ENCODE measurements at regions not wholly inside any gene's neighbourhood (a gene's known extent, or its start where the extent isn't known, plus 50 kb on each side); places are given as distances from the start of the nearest gene placed in this dataset.

DNA sequence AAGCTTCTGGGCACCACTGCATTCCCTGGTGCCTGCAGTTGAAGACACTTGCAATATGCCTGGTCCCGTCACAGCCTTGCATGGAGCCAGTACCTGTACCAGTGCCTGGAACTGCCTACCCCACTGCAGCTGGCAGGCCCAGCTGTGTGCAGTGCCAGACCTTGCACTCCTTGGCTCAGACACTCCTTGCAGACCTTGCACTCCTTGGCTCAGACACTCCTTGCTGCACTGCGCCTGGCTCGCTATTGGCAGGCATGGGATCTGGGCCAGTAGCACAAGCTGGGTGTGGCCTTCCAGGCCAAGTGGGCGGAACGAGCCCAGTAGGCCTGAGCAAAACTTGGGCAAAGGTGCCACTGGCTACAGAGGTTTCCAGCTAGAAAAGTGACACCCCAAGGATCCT, 1189.1 kb downstream of the GRIK2 start:
- DNase-seq (ENCODE audit: low spot score): no peak

DNA sequence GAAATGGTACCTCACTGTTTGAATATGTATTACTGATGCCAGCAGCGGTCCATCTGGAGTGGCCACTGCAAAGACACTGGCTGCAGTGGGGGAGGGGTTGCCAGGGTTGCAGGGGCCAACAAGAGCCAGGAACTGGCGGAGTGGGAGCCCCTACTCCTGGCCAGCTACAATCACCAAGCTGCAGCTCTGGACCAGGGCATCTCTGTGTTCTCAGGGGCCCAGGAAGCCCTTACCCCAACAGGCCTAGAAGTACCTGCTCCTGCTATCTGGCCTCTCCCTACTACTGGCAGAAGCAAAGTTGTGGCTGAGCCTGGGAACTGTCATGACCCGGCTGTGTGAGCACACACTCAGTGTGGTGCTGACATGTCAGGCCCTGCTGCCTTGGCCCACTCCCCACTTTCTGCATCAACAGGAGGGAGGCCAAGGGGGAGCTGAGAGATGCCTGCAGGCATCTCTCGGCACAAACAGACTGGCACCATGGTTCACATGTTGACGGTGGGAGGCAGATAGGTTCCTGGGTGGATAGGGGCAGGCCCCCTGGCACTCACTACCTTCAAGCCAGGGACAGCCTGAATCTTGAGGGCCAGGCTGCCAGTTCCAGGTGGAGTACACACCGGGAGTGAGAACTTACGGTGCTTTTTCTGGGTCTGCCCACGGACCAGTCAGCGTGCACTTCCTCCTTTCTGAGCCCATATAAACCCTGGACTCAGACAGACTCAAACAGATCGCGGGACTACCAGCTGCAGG, 1188.0 kb downstream of the GRIK2 start:
- no peak for DNase-seq (ENCODE audit: low spot score)

DNA sequence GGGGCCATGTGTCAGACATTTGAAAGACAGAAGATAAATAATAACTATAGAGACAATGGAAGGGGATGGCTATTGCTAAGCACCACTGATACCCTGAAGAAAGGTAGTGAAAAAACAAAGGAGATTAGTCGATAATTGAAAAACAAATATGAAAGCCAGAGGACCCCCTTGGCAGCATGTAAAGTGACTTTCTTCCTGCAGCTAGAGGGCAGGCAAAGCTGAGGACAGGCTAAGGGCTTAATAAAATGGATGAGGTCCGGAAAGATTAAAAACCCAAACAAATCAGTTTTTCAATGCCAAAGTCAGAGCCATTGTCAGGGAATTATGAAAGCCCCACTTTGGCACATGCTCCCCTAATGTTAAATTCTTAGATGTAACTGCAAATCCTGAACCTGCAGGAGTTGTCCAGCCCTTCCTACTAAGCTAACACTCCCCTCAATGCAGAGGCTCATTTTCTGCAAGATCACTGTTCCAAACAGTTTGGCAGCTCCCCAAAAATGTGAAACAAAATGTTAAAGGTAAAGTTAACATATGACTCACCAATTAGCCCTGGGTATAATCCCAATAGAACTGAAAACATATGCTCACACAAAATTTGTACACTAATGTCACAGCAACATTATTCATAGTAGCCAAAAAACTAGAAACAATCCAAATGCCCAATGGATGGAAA, 1177.9 kb downstream of the GRIK2 start:
- DNase-seq (ENCODE audit: low spot score): no peak

DNA sequence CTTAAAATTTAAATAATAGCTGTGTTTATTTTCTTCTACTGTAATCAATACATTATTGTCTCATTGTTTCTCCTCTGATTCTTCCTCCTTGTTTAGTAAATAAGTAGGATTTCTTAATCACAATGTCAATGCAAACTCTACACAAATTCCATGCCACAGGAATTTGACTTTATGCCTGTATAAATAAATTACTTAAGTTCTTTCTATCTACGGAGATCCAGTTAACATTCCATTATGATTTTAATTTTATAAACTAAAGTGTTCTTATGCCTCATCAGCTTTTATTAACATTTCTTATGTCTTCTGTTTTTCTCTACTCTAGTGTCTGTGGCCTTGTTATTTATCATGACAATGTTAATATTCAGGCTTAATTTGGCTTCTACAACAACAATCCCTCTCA, 1169.2 kb downstream of the GRIK2 start:
- DNase-seq (ENCODE audit: low spot score): no peak

DNA sequence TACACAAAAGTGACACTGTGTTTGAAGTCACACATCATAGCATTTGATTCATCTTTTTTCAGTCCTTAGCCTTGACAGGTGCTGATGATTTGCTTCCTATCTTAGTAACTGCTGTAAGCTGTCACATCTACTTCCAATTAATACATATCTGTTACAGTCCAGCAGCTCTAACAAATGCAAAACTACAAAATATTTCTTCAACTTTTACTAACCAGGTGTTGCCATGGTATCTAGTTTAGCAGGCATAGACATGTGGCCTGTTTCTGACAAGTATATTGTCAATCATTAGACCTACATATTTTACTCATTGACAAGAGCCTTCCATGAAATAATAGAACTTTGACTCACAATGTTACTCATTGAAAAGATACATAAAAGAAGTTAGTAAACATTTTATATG, 1159.7 kb downstream of the GRIK2 start:
- DNase-seq (ENCODE audit: low spot score): no peak

DNA sequence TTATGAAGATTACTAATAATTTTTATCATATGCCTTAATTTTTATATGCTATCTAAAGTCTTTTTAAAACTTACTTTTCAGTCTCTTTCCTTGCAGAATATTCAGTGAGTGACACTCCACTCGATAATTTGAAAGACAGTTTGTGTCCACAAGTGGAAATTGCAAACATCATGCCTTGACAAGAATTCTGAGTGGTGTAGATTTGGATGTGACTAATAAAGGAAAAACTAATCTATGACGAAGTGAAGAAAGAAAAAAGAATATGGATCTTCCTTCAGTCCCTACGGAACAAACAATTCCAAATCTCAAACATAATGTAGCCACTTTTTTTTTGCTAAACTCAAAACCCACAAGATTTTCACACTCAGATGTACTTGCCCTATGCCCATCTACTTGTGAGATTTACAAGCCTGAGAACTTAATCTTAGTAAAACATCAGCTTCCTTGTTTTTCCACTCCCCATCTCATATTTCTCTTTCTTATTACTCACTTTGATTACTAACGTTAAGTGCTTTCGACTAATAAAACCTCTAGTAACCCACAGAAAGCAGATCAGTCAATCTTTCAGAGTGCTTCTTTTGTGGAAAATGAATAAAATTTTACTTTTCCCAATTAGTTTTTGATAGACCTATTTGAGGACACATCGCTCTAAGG, 1155.8 kb downstream of the GRIK2 start:
- no peak for DNase-seq (ENCODE audit: low spot score)

DNA sequence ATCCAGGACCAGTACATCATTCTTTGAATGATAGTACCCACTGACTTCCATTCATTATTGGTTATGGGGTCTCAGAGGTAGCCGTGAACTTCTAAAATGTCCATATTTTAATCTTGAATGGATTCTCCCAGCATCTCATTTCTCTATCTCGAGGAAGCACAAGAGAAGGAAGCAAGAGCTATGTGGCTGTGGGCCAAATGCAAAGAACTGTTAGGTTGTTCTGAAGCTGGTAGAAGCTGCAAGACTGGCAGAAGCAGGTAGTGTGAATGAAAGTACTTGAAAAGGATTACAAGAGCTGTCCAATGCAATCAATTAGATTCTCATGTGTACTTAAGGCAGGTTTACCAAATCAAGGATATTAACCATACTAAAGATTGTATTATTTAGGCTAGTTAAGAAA, 1131.8 kb downstream of the GRIK2 start:
- no peak for DNase-seq (ENCODE audit: low spot score)

DNA sequence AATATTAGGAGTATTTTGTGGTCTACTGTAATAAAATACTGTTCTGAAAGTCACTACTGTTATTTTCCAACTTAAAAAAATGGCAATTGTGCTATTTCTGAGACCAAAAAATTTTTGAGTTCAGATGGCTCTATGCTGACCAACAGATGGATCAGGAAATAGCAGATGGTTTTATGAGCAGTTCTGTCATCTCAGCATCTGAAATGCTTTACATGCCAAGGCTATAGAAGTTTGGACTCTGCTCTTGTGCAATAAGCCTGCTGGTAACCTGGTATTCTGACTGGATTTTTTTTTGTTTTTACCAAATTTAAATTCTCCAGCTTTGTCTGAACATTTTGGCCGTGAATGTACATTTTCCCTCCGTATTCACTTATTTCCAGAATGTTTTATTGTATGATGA, 1127.5 kb downstream of the GRIK2 start:
- DNase-seq (ENCODE audit: low spot score): no peak

DNA sequence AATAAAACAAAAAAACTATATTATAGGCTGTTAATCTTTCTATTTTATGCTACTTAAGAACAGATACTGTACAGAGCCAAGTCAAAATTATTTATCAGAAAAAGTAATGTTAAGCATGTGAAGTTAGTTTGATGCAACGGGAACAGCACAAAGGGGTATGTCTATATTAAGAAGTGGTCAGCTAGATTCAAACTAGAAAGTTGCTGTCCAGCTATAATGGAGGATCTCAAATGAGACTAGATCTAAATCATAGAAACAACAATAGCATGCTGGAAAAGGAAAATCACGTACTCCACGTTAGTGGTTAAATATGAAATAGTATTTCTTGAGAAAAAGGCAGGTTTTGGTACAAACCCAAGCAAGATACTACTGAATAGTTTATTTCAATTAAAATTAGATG, 1124.0 kb downstream of the GRIK2 start:
- no peak for DNase-seq (ENCODE audit: low spot score)

DNA sequence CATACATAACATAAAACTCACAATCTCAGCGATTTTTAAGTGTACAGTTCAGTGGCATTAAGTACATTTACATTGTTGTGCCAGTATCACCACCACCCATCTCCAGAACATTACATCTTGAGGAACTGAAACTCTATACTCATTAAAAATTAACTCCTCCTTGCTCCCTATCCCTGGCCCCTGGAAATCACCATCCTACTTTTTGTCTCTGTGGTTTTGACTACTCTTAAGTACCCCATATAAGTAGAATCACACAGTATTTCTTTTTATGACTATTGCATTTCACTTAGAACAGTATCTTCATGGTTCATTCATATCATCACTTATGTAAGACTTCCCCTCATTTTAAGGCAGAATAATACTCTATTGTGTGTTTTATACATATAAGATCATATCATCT, 1108.1 kb downstream of the GRIK2 start:
- no peak for DNase-seq (ENCODE audit: low spot score)

DNA sequence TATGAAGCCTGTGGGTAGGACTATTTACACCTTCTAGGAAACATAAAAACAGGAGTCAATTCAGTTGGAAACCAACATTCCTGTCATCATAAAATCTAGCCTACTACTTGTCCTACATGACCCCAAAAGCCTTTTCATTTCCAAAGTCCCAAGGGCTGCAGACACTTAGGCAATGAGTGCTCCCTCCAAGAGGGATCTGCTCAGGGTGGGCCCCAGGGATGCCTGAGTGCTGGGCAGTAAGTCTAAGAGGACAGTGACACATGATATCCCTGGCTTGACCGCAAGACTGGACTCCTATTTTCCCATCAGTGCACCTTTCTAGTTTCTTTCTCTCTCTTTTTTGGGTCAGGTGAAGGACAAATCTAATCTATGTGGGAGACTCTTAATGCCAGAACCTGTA, 1101.3 kb downstream of the GRIK2 start:
- no peak for DNase-seq (ENCODE audit: low spot score)

DNA sequence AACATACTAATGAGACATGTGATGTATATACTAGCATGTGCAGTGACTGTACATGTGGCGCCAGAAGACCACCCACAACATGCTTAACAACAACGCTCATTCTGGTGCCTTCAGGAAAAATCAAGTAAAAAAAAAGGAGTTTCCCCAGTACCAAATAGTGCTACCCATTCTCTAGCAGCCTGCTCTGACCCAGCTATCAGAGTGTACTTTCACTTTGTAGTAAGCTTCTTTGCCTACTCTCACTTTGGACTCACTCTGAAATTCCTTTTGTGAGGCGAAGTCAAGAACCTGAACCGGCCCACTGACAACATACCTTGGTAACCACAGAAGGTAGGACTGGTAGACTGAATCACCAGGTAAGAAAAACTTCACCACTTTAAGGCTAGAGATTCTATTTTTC, 1100.0 kb downstream of the GRIK2 start:
- DNase-seq (ENCODE audit: low spot score): no peak

DNA sequence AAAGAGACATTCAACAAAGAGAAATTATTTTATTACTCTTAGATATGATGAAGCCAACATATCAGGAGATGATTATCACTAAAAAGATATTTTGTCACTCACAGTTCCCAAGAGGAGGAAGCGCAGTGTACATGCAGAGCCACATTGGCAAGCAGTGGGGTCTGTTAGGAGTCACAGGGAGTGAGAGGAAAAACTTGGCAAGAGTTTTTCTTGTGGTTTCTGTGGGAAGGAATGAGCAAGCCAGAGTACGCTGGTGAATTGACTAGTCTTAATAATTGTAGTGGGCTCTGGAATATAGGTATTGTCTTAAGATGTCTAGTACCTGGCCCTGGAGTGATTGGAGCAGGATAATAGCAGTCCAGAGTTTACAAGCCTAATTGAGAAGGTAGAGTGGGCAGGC, 1095.2 kb downstream of the GRIK2 start:
- DNase-seq (ENCODE audit: low spot score): no peak

DNA sequence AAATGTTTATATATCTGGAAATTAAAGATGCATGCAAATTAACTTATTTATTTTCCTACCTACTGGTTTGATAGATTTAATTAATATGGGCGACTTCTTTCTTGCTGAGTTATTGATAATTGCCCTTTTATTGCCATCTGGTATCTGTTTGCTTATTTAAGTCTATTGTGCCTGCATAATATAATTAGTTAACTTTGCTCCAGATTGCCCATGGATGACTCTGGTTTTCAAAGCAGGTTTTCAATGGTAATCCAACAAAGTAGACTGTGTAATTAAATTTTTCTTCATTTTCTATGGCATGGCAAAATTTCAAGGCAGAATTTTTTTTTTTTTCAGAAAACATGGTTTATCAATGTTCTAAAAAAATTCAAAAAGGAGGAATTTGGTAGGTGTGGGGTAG, 1092.0 kb downstream of the GRIK2 start:
- DNase-seq (ENCODE audit: low spot score): no peak

DNA sequence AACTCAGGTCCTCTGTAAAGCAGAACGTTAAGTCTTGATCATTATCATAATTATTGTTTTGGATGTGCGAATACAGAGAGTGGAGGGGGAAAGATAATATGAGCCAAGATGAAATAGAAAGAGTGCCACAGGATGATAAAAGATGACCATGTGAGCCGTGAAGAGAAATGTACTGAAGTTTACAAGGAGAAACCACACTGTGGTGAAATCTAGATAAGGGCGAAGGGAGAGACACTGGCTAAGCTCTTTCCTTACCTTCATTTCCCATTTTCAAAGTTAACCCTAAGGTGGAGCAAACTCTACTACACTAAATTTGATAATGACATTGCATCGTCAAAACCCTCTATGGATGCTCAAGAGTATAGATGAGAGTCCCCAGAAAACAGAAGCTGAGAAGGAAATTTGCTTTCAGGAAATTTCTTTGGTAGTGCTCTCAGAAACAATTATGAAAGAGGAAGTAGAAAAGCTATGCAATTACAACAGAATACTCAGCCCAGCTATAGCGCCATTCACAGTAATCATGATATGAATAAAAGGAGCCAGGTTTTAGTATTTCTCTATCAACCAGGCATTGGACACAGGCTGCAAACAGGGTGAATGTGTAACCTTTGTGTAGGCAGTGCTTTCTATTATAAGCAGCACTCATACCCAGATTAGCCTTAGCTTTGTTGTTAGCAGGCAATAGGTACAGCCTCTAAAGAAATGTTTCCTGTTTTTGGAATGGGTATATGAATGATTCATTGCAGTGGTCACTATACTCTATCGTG, 1080.7 kb downstream of the GRIK2 start:
- DNase-seq (ENCODE audit: low spot score): no peak

DNA sequence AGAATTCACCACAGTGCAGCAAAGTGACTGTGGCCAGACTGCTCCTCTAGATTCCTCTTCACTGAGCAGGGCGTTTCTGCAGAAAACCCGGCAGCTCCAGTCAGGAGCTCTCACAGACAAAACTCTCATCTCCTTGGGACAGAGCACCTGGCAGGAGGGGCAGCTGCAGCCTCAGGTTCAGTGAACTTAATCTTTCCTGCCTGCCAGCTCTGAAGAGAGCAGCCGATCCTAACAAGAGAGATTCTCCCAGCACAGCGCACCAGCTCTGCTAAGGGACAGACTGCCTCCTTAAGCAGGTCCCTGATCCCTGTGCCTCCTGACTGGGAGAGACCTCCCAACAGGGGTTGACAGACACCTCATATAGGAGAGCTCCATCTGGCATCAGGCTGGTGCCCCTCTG, 1065.5 kb downstream of the GRIK2 start:
- DNase-seq (ENCODE audit: low spot score): no peak

DNA sequence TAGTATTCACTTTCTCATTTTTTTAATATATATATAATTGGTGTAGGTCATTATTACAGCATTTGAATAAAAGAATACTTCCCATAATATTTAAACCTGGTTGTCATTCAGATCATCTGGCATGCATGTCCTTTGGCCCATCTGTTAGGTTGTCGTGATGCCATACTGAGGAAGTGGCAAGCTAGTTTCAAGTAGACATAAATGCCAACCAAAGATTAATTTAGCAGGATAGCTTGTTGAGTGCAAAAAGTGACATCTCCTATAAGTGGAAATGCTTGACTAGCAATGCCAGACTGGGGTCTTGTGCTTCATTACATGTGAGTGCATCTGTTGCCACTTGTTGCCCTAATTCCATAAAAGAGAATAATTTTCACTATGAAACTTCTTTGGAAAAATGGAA, 1044.7 kb downstream of the GRIK2 start:
- DNase-seq (ENCODE audit: low spot score): no peak

DNA sequence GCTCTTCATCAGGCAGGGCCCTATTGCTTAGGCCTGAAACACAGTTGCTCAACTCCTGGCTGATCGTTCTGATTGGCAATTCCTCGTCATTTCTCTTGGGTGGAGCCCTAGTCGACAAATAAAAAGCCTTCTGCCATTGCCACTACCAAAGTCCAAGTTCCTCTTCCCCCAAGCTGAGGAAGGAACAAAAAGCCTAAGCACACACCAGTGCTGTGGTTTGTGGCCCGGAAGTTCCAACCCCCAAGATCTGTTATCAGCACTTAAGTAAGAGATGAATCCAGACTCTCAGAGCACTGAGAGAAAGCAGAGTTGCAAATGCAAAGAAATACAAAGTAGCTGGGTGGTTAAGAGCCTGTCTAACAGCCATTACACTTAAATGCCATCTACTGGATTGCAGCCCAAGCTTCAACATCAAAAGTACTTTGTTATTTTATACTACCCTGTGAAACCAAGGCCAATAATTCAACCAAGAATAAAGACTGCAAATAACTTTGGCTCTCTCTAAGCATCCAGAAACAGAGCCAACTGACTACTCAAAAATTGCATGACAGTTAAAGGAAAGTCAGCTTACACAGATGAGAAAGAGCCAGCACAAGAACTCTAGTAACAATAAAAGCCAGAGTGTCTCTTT, 1024.0 kb downstream of the GRIK2 start:
- no peak for DNase-seq (ENCODE audit: low spot score)

DNA sequence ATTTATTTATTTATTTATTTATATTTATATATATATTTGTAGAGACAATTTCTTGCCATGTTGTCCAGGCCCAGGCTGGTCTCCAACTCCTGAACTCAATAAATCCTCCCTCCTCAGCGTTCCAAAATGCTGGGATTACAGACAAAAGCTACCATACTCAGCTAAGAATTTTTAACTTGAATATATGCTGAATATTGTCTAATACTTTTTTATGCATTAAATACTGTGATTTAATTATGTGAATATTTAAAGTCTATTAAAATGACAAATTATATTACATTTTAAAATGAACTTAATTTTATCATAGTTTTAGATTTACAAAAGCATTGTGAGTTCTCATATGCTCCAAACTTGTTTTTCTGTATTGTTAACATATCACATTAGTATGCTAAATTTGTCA, 1022.4 kb downstream of the GRIK2 start:
- DNase-seq (ENCODE audit: low spot score): no peak

DNA sequence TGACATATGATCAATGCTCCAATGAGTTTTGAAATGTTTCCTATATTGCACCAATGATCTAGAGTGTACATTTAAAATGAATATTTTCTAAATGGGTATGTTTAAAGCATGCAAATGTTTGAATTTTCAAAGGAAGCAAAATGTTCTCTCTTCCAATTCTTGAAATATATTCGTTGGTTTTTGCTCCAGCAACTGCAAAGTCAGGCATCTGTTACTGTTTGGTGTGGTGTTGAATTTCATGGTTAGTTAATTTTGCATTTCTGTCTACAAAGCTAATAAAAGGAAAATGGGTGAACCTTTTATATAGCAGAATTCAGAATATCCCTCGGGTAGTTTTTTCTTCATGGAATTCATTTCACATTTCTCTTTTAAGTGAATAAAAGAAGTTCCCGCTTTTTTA, 1018.3 kb downstream of the GRIK2 start:
- no peak for DNase-seq (ENCODE audit: low spot score)

DNA sequence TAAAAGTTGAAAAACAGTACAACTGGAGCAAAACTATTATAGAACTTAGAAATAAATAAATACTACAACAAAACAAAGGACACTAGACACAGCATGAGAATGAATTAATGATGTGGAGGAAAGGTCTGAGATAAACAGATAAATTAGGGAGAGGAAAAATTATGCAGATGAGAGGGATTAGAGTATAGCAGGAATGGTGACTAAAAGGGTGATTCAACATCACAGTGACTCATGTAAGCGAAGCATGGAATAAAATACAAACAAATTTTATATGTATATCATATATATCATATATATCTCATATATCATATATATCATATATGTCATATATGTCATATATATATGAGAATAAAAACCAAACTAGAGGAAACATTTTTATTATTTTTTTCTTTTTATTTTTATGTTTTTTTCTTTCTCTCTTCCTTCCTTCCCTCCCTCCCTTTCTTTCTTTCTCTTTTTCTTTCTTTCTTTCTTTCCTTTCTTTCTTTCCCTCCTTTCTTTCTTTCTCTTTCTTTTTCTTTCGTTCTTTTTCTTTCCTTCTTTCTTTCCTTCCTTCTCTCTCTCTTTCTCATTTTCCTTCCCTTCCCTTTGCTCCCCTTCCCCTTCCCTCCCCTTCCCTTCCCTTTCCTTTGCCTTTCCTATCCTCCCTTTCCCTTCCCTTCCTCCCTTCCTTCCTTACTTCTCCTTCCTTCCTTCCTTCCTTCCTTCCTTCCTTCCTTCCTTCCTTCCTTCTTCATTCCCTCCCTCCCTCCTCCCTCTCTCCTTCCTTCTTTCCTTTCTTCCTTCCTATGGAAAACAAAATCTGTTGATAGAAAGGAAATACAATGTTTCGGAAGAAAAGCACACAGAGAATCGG, 1014.6 kb downstream of the GRIK2 start:
- no peak for DNase-seq (ENCODE audit: low spot score)

All from CD4-positive, alpha-beta T cell treated with Interleukin-6 at 100 ng/mL for 8 hours (primary cell).